GM21619 (cell line): ENCODE measurements at regions not wholly inside any gene's neighbourhood (a gene's known extent, or its start where the extent isn't known, plus 50 kb on each side); places are given as distances from the start of the nearest gene placed in this dataset.

Experiments used
- ATAC-seq: cut with Tn5 transposase; IDR thresholded peaks from one replicate; pipeline ENCODE4 v1.9.1; 2021; ENCODE audit not compliant: unreplicated experiment

DNA sequence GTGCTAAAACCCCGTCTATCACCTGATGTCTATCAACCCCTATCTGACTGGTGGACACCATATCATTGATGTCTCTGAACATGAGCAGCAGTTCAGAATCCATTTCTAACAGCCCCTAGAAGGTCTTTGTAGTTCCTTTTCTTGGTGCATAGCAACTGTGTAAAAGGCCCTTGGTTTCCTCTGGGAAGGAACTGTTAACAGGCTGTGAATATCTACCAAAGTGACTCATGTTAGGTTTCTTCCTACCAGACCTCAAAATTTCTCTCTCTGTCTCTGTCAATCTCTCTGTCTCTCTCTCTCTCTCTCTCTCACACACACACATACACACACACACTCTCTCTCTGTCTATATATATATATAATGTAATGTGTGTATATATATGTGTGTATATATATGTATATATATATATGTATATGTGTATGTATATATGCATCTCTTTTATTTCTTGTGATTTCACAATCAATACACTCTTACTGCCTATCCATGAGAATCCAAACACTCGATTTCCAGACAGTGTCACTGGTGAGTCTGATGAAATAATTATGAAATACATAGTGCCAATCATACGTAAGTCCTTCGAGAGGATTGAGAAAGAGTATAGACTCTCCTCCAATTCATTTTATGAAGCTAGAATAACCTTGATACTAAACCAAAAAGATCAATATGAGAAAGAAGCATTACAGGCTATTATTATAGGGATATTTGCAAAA, 335.9 kb upstream of the SLCO3A1 start:
- no peak for ATAC-seq

- no peak for ATAC-seq
Measured at GRCh38 chr15:91520850-91521249, 332.7 kb upstream of the SLCO3A1 start.

GRCh38 chr15:91521548-91521947, 332.0 kb upstream of the SLCO3A1 start:
- ATAC-seq, result no peak

- ATAC-seq, result no peak
Measured at GRCh38 chr15:91521996-91522395, 331.5 kb upstream of the SLCO3A1 start.

DNA sequence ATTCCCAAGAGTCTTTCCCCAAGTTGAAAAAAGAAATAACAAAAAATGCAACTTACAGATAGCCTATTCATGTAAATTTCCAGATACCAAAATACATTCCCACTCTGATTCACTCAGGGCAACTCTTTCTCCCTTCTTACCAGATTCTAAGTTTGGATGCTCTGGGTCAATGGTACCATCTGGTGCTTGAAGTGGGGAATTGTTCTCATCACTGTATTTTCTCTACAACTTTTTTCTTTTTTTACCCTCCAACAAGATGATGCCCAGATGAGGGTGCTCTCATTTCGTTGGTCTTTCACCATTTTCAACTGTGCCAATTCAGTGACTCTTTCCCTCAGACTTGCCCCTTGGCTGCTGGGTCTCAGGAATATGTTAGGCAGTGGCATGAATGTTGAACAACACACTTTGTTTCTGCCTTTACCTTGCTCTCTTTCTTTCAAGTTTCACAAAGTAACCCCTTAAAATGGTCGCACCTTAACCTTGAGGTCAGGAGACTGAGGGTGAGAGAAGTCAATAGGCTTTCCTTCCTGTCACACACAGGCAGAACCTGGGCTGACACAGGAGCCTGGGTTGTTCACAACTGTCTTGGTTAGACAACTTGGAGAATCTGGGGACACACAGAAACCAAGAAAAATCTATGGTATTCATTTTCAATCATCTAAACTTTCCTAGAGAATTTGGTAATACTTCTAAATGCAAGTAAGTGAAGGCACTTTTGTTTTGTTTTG, 330.7 kb upstream of the SLCO3A1 start:
- no peak for ATAC-seq

DNA sequence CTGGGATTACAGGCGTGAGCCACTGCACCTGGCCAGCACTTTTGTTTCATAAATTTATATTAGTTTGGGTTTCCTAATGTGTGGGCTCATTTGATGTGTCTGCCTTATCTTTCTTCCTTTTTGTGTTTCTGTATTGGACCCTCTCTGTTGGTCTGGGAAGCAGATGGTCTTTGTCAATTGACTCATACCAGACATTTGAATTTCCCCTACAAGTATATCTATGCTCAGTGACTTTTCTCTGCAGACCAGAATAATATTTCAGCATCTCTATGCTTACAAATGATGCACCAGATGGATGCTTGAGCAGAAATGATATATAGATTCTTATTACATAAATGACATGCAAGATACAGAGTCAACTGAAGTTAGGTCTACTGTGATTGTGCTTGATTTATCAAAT, 329.9 kb upstream of the SLCO3A1 start:
- ATAC-seq, result no peak

GRCh38 chr15:91524534-91524933, 329.0 kb upstream of the SLCO3A1 start:
- ATAC-seq, result no peak

DNA sequence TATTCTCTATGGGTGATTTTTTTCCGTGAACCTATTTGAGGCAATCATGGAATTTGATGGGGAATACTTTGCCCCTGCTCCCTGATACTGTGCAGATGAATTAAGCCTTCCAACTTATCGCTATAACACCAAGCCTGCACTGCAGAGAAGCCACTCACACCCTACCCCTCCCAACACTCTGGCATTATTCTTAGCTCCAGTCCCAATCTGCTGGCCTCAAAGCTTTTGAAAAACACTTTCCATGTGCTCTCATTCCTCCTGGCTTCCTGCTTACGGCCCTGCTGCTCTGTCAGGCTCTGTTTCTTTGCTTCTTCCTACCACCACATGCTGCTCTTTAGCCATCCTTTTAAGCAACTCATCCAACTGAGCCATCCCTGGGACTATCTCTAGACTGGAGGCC, 327.8 kb upstream of the SLCO3A1 start:
- ATAC-seq, result no peak

- ATAC-seq, result no peak
Measured at GRCh38 chr15:91526424-91526823, 327.1 kb upstream of the SLCO3A1 start.

DNA sequence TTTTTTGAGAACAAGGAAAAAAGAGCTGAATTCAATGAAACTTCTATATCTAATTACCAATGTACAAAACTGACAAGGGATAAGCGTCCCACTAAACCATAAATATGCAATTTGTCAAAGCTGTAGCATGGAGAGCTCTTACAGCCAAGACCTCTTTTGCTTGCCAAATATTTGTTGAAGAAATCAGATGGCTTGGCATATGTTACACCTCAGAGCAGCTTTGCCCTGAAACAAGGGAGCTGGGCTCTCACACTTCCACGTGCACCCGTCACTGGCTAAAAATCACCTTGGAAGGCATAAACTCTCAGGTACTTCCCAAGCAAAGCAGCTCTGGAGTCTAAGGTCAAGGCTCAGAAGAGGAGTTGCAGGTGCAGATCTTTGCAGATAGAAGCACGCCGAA, 324.7 kb upstream of the SLCO3A1 start:
- ATAC-seq, result no peak

DNA sequence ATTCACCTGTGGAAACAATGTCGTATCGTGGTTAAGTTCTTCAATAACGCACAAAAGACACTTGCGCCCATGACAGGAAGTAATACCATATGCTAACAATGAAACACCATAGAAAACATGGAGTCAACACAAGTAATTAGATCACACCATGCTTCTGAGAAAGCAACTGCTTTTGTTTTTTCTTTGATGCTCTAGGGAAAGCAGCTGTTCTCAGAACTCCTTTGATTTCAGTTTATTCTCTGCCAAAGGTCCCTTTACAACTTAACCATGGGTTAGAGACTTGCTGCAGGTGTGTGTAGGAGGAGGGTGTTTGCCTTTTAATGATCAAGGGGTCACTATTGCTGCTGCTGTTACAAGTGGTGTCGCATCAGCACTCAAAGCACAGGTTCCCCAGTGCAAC, 324.0 kb upstream of the SLCO3A1 start:
- ATAC-seq, result no peak

DNA sequence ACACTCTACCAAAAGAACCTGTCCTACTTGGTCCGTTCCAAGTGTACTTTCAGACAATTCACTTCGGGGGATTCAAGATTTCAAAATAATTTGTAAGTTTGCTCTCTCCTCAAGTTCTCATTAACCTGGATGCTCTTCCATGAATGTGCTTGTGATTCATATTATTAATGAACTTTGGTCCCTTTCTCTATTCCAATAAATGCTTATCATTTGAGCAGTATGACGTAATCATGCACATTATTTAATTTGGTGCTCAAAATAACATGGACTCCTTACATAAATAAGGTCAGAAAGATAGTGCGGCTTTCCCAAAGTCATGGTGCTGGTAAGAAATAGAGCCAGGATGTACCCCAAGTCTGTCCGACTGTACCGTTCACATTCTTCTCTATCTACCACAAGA, 323.2 kb upstream of the SLCO3A1 start:
- no peak for ATAC-seq

DNA sequence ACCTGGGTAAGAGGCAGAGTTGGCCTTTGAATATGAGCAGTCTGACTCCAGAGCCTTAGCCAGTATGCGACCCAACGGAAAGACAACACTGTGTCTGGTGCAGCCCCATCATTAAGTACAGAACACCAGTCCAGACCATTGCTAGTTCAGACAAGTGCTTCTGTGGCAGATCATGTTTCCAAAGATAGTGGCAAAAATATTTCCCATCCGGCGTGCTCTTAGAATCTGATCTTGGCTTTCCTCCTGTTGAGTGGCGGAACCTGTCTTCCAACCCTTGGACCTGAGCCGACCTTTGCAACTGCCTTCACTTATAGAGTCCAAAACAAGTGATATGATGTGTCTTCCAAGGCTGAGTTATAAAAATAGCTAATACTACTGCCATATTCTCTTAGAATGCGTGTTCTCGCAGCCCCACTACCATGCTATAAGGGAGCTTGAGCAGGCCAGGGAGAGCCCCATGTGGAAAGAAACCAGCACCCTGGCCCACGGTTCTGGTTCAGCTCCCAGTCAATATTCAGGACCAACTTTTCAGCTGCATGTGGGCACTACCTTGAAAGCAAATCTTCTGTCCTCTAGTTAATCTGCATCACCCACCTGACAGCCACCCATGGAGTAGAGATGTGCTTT, 322.4 kb upstream of the SLCO3A1 start:
- no peak for ATAC-seq

- ATAC-seq, result no peak
Measured at GRCh38 chr15:91534235-91534634, 319.3 kb upstream of the SLCO3A1 start.

- no peak for ATAC-seq
Measured at GRCh38 chr15:91534976-91535375, 318.5 kb upstream of the SLCO3A1 start.

DNA sequence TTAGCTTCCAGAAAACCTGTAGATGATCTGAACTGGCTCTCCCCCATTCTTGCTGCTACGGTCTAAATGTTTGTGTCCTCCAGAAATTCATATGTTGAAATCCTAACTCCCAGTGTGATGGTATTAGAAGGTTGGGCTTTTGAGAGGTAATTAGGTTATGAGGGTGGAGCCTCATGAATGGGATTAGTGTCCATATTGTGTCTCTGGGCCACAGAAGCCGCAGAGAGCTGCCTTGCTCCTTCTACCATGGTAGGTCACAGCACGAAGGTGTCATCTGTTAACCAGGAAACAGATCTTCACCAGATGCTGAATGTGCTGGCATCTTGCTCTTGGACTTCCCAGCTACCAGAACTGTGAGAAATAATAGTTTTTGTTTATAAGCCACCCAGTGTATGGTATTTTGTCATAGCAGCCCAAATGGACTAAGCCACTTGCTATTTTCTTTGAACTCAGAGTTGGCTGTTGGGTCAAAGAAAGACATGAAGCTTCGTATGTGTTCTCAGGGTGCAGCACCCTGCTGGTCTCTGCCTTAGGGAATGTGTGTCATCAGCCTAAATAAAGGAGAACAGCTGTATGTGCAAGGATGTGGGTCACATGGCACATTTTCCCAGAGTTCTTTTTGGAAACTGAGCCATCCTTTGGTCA, 317.5 kb upstream of the SLCO3A1 start:
- ATAC-seq, result no peak

DNA sequence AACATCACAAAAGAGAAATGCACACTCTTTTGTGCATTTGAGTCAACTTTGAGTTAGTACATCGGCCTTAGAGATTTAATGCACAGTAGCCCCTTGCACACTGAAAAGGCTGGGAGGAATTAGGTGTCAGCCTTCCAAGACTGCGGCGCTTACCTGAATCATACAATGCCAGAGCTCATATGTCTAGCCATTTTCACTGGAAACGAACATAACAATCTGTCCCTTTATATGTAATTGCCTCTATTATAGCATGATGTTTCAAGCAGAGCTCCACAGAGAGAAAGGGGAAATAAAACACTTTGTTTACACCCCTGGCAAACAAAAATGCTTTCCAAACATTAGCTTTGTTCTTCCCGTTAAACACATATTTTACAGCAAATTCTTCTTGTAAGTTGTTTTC, 315.7 kb upstream of the SLCO3A1 start:
- ATAC-seq, result no peak

DNA sequence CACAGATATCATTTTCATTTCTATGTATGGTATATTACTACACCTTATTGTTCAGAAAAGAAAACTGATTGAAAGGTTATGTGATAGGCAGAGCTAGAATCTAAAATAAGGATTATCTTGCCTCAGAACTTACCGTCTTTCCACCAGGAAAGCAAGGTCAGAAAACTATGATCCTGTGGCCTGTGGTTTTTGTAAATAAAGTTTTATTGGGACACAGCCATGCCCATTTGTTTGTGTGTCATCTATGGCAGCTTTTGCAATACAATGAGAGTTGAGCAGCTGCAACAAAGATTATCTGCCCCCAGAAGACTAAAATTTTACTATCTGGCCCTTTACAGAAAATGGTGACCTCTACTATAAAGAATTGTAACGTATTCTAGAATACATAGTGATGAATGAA, 314.7 kb upstream of the SLCO3A1 start:
- no peak for ATAC-seq

GRCh38 chr15:91541286-91541685, 312.2 kb upstream of the SLCO3A1 start:
- no peak for ATAC-seq

GRCh38 chr15:91542226-91542625, 311.3 kb upstream of the SLCO3A1 start:
- ATAC-seq, result no peak

- ATAC-seq, result no peak
Measured at GRCh38 chr15:91547356-91547755, 306.2 kb upstream of the SLCO3A1 start.

- ATAC-seq, result no peak
Measured at GRCh38 chr15:91548549-91548948, 305.0 kb upstream of the SLCO3A1 start.
